ENCODE measurements at regions not wholly inside any gene's neighbourhood (a gene's known extent, or its start where the extent isn't known, plus 50 kb on each side); places are given as distances from the start of the nearest gene placed in this dataset.

DNA sequence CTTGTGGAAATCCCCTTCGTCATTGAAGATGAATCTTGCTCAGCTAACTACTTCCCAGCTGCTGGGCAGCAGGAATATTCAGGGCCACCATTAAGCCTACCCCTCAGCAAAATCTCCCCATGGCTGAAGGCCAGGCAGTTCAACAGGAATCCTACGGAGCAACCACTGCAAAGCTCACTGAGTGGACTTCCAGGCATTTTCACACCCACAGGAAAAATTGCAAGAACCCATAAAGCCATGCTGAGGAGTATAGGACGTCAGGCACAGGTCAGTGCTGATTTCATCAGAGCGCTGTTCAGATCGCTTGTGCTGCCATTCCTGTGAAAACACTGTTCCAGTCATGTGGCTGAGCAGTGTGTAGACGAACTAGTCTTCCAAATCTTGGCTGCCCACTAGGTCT lies 134.8 kb upstream of the TACR1 start:
- TF ChIP-seq POLR2A (IDR thresholded peaks at IDR 0.05; ENCODE audit: low read length) (no peak), GATA1 (IDR thresholded peaks at IDR 0.05; ENCODE audit: low read depth, low read length) (no peak)

All from erythroblast (primary cell).